ENCODE measurements at regions not wholly inside any gene's neighbourhood (a gene's known extent, or its start where the extent isn't known, plus 50 kb on each side); places are given as distances from the start of the nearest gene placed in this dataset.

GRCh38 chr12:65539023-65539422 lies 260.5 kb downstream of the MSRB3 start:
- in situ Hi-C loops (cut with MboI; ENCODE audit: low pct_unique_long_range_greater_than_20kb, low sequenced_read_pairs), result no loop called here
- no peak for DNase-seq

- no peak for DNase-seq
- in situ Hi-C loops (cut with MboI; ENCODE audit: low pct_unique_long_range_greater_than_20kb, low sequenced_read_pairs), result no loop called here
These were observed 261.7 kb downstream of the MSRB3 start for GRCh38 chr12:65540140-65540539.

GRCh38 chr12:65546528-65546927 lies 268.0 kb downstream of the MSRB3 start:
- in situ Hi-C loops (cut with MboI; ENCODE audit: low pct_unique_long_range_greater_than_20kb, low sequenced_read_pairs), result no loop called here
- DNase-seq, result no peak

GRCh38 chr12:65556676-65557437 lies 267.4 kb upstream of the HMGA2 start:
- peak; percentile 80 for DNase-seq
- in situ Hi-C loops (cut with MboI; ENCODE audit: low pct_unique_long_range_greater_than_20kb, low sequenced_read_pairs), result no loop called here

- DNase-seq, result no peak
- in situ Hi-C loops (cut with MboI; ENCODE audit: low pct_unique_long_range_greater_than_20kb, low sequenced_read_pairs), result no loop called here
These were observed 266.7 kb upstream of the HMGA2 start for GRCh38 chr12:65557438-65558181.

- no peak for DNase-seq
- in situ Hi-C loops (cut with MboI; ENCODE audit: low pct_unique_long_range_greater_than_20kb, low sequenced_read_pairs), result no loop called here
These were observed 264.0 kb upstream of the HMGA2 start for GRCh38 chr12:65560286-65560685.

GRCh38 chr12:65561798-65562382 lies 262.4 kb upstream of the HMGA2 start:
- no peak for DNase-seq
- in situ Hi-C loops (cut with MboI; ENCODE audit: low pct_unique_long_range_greater_than_20kb, low sequenced_read_pairs), result no loop called here

- peak; percentile 46 for DNase-seq
- in situ Hi-C loops (cut with MboI; ENCODE audit: low pct_unique_long_range_greater_than_20kb, low sequenced_read_pairs), result no loop called here
These were observed 258.4 kb upstream of the HMGA2 start for GRCh38 chr12:65565601-65566560.

GRCh38 chr12:65566751-65567150 lies 257.5 kb upstream of the HMGA2 start:
- in situ Hi-C loops (cut with MboI; ENCODE audit: low pct_unique_long_range_greater_than_20kb, low sequenced_read_pairs), result no loop called here
- no peak for DNase-seq

GRCh38 chr12:65567820-65568219 lies 256.5 kb upstream of the HMGA2 start:
- no peak for DNase-seq
- in situ Hi-C loops (cut with MboI; ENCODE audit: low pct_unique_long_range_greater_than_20kb, low sequenced_read_pairs), result no loop called here

- in situ Hi-C loops (cut with MboI; ENCODE audit: low pct_unique_long_range_greater_than_20kb, low sequenced_read_pairs), result no loop called here
- DNase-seq, result no peak
These were observed 255.8 kb upstream of the HMGA2 start for GRCh38 chr12:65568517-65568916.

GRCh38 chr12:65570451-65571130 lies 253.7 kb upstream of the HMGA2 start:
- in situ Hi-C loops (cut with MboI; ENCODE audit: low pct_unique_long_range_greater_than_20kb, low sequenced_read_pairs), result no loop called here
- DNase-seq, result no peak

- DNase-seq, result no peak
- in situ Hi-C loops (cut with MboI; ENCODE audit: low pct_unique_long_range_greater_than_20kb, low sequenced_read_pairs), result loop anchor here (25.0 kb wide), 1 partner anchor 462 kb away; no protein-coding TSS in a partner anchor
These were observed 249.4 kb upstream of the HMGA2 start for GRCh38 chr12:65574867-65575266.

GRCh38 chr12:65584016-65584415 lies 240.3 kb upstream of the HMGA2 start:
- DNase-seq, result no peak
- in situ Hi-C loops (cut with MboI; ENCODE audit: low pct_unique_long_range_greater_than_20kb, low sequenced_read_pairs), result loop anchor here (25.0 kb wide), 1 partner anchor 453 kb away; no protein-coding TSS in a partner anchor

GRCh38 chr12:65585648-65586602 lies 238.4 kb upstream of the HMGA2 start:
- in situ Hi-C loops (cut with MboI; ENCODE audit: low pct_unique_long_range_greater_than_20kb, low sequenced_read_pairs), result loop anchor here (25.0 kb wide), 1 partner anchor 451 kb away; no protein-coding TSS in a partner anchor
- peak; percentile 26 for DNase-seq

GRCh38 chr12:65586796-65587195 lies 237.5 kb upstream of the HMGA2 start:
- in situ Hi-C loops (cut with MboI; ENCODE audit: low pct_unique_long_range_greater_than_20kb, low sequenced_read_pairs), result loop anchor here (25.0 kb wide), 1 partner anchor 451 kb away; no protein-coding TSS in a partner anchor

GRCh38 chr12:65590318-65590717 lies 234.0 kb upstream of the HMGA2 start:
- DNase-seq, result no peak
- in situ Hi-C loops (cut with MboI; ENCODE audit: low pct_unique_long_range_greater_than_20kb, low sequenced_read_pairs), result loop anchor here (25.0 kb wide), 1 partner anchor 447 kb away; no protein-coding TSS in a partner anchor

More at GRCh38 chr12:65586796-65587195, 237.5 kb upstream of the HMGA2 start:
- no peak for DNase-seq

All from KBM-7 (cell line).